ENCODE measurements at regions not wholly inside any gene's neighbourhood (a gene's known extent, or its start where the extent isn't known, plus 50 kb on each side); places are given as distances from the start of the nearest gene placed in this dataset.
A peak's percentile ranks its signal among the peaks of the same experiment; 100 is the strongest.
"Not testable (repeated sequence)": the region's sequence is repeated elsewhere in the genome, so short reads cannot be mapped to it uniquely, and the experiment has no call there.

DNA sequence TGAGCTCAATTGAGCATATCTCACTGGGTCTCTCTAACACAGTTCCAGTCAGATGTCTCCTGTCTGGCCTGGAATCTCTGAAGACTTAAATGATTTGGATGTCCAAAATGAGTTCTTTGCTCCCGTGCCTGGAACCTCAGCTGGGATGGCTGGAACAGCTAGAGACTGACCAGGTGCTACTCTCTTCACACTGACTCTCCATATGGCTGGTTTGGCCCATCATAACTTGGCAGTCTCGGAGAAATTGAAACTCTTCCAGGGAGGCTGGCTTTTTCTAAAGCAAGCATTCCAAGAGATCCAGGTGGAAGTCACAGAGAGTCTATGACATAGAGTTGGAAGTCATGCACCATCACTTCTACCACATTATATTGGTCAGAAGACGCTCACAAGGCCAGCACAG, 129.6 kb upstream of the NOL4 start:
- DNase-seq = no peak

DNA sequence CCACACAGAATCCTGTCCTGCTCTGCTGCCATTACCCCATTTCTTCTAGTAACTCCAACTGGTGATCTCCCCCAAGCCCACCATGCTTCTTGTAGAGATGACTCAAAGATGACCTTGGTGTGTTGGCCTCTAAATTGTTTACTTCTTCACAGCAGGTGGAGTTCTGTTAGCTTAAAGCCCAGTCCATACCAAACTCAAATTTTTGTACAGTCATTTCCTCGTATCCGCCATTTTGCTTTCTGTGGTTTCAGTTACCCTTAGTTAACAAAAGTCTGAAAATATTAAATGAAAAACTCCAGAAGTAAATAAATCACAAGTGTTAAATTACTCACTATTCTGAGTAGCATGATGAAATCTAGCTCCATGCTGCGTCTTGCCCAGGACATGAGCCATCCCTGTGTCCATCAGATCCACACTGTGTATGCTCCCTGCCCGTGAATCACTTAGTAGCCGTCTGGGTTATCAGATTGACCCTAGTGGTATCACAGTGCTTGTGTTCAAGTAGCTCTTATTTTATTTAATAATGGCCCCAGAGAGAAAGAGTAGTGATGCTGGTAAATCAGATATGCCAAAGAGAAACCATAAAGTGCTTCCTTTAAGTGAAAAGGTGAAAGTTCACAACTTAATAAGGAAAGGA, 133.3 kb upstream of the NOL4 start:
- no peak for DNase-seq

DNA sequence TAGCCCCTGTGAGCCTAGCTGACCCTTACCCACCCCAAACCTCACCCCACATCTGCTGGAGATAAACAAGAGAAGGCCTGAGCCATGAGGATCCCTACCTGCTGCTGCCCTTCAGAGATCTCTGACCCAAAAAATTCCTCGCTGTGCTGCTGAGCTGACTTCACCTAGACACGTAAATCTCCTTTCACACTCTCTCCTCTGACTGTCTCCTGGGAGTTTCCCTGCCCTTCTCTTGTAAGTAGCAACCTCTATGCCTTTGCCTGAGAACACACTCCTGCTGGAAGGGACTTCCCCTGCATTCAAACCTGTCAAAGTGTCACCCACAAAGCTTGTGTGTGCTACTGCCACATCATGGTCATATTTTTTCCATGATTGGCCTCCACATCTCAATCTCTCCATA, 134.2 kb upstream of the NOL4 start:
- DNase-seq = no peak

GRCh38 chr18:34364699-34365098, 140.0 kb upstream of the NOL4 start:
- DNase-seq = no peak

GRCh38 chr18:34370704-34371395, 146.1 kb upstream of the NOL4 start:
- no peak for DNase-seq

GRCh38 chr18:34380326-34380725, 155.6 kb upstream of the NOL4 start:
- DNase-seq = no peak

- DNase-seq = no peak
These were observed 160.6 kb upstream of the NOL4 start for GRCh38 chr18:34385311-34385710.

GRCh38 chr18:34386803-34387202, 162.1 kb upstream of the NOL4 start:
- no peak for DNase-seq

- no peak for DNase-seq
These were observed 172.7 kb upstream of the NOL4 start for GRCh38 chr18:34397286-34397896.

DNA sequence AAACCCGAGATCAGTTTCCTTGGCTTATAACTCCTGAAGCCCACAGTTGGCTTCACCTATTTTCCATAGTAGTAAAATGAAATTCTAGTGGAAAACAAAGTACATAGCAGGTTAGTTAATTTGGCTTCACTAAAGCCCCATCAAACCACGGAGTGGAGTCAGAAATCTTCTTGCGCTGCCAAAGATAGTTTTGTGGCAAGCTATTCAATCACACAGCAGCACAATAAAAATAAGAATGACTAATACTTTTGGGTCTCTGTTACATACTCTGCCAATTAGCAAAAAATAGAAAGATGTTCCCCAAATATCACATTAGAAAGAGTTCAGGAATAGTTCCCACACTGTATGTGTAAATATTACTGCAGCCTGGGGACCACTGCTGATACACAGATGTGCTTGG, 175.2 kb upstream of the NOL4 start:
- no peak for DNase-seq

- DNase-seq = no peak
These were observed 176.1 kb upstream of the NOL4 start for GRCh38 chr18:34400834-34401233.

- DNase-seq = no peak
These were observed 177.1 kb upstream of the NOL4 start for GRCh38 chr18:34401775-34402174.

GRCh38 chr18:34407471-34407870, 182.8 kb upstream of the NOL4 start:
- DNase-seq = not testable (repeated sequence)

GRCh38 chr18:34411952-34412351, 187.2 kb upstream of the NOL4 start:
- DNase-seq = no peak

DNA sequence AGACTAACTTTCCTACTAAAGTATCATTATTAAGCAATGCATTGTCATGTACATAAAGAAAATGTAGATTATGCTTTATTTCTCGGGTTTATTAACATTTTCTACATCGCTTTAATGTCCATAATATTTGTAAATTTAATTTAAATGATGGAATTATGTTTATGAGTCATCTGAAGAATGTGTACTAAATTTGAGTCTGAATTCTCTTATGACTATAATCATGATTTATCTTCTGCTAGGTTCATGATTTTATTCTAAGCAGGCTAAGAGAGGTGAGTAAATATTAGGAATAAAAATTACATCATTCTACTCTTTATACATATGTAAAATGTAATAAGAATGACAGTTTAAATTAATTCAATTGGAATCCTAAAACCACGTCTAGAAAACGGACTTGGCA, 206.3 kb upstream of the NOL4 start:
- no peak for DNase-seq

DNA sequence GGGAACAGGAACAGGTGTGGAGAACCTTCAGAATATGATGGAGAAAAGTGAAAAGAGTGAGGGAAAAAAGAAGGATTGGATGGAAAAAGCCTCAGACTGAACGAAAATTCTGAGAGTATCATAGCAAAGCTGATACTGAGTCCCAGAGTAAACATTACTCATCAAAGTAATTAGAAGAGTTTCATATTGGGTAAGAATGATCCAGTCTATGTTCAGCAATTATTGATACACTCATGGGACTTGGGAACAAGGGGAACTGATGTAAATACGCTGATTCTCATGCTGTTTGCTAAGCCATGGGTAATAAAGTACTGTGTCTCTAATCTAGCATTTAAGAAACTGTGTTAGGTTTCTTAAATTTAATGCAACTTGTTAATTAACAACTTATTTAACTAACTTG, 219.9 kb upstream of the NOL4 start:
- DNase-seq = no peak

GRCh38 chr18:34448662-34449061, 223.9 kb upstream of the NOL4 start:
- no peak for DNase-seq

DNA sequence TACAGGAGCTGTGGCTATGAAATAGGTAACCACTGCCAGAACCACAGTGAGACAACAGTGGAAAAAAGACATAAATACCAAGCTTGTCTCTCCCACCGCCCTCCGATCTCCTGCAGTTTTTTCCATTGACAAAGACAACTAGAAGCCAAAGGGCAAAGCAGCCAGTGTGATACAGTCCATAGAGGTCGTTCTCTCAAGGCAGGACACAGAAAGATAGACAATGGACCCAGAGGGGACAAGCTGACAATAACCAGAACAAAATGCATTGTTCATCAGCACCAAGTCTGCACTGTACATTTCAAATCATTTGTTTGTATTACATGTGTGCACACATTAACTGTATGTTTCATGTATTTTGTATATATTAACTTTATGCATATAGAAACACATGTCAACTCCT, 233.0 kb upstream of the NOL4 start:
- no peak for DNase-seq

DNA sequence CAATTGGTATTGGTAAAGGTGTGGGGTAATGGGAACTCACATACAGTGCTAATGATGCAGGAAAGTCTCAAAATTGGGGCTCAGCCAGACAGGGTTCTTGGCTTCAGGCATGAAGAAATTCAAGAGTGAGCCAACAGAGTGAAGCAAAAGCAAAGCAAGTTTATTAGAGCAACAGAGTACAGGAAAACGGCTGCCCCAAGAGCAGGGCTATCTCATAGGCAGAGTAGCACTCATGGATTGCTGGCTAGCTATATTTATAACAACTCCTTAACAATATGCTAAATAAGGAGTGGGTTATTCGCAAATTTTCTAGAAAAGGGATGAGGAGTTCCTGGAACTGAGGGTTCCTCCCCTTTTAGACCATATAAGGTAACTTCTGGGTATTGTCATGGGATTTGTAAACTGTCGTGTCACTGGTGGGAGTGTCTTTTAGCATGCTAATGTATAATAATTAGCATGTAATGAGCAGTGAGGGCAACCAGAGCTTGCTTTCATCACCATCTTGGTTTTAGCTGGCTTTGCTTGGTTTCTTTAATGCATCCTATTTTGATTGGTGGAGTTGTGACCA, 233.8 kb upstream of the NOL4 start:
- DNase-seq = peak; percentile 7

DNA sequence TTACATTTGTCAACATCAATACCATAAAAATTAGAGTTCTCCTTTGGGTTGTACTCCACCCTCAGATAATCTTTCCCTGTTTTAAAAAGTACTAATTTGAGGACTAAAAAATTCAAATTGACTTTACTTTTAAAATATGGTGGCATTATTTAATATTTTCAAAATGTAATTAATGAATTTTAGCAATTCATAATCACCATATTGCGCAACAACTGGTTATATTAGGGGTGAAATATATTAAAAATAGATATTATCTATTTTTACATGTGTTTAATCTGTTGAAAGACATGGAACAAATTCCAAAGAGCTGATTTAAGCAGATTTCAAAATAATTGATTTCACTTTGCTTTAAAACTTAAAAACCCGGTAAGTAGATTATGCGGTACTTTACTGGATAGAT, 236.6 kb upstream of the NOL4 start:
- no peak for DNase-seq

DNA sequence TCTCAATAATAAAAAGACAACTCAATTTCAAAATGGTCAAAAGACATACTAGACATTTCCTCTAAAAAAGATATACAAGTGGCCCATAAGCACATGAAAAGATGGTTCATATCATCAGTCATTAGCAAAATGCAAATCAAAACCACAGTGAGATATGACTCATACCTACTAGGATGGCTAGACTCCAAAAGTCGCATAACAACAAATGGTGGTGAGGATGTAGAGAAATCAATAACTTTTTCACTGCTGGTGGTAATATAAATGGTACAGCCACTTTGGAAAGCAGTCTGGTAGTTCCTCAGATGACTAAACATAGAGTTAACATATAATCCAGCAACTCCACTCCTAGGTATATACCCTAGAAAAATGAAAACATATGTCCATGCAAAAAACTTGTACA, 242.3 kb upstream of the NOL4 start:
- DNase-seq = no peak

- no peak for DNase-seq
These were observed 229.9 kb upstream of the DTNA start for GRCh38 chr18:34480162-34480700.

DNA sequence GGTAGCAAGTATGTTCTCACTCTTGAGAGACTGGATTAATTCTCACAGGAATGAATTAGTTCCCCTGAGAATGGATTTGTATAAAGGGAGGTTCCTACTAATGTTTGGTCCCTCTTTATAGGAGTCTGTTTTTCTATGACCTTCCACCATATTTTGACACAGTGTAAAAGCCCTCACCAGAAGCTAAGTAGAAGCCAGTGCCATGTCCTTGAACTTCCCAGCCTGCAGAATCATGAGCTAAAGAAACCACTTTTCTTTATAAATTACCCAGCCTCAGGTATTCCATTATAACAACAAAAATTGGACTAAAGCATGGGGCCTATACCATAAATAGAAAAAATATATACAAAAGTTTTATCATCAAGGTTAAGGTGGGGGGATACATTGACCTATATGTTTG, 227.9 kb upstream of the DTNA start:
- DNase-seq = no peak

DNA sequence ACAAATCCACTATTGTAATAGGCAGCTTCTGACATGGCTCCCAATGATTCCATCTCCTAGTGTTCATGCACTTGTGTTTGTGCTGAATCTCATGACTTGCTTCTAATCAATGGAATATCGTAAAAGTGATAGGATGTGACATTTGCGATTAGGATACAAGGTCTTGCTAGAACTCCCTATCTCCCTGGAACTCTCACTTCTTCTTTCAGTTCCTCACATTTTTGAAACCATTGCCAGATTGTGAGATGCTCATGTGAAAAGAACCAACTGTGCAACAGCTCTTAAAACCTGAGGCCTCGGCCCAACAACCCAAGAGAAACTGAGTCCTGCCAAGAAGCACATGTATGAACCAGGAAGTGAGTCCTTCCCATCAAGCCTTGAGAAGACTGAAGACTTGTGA, 226.9 kb upstream of the DTNA start:
- peak; percentile 88 for DNase-seq

All from MV-4-11 (cell line).